RWPE2 (cell line): ENCODE measurements at regions not wholly inside any gene's neighbourhood (a gene's known extent, or its start where the extent isn't known, plus 50 kb on each side); places are given as distances from the start of the nearest gene placed in this dataset.

Source experiments
- ATAC-seq: fragments of 200-7000 bp; cut with Tn5 transposase; 3 replicates; pipeline ENCODE4 v1.9.1; 2021; ENCODE audit warnings: low read depth
- DNase-seq: peaks from one replicate; pipeline ENCODE4 v3.0.0-alpha.2; 2020; ENCODE audit warnings: low spot score
- H3K27ac ChIP-seq: fragments of 450-650 bp; 2 replicates; pipeline ENCODE4 v1.5.1; 2017; ENCODE audit warnings: mild to moderate bottlenecking; ENCODE audit not compliant: poor library complexity, severe bottlenecking
- H3K27me3 ChIP-seq: fragments of 250-450 bp; sonication (Bioruptor Pico); 2 replicates; pipeline ENCODE4 v1.5.1; 2021; ENCODE audit warnings: mild to moderate bottlenecking, moderate library complexity; ENCODE audit not compliant: insufficient read depth, poor library complexity, severe bottlenecking
- H3K36me3 ChIP-seq: fragments of 250-450 bp; sonication (Bioruptor Pico); 2 replicates; pipeline ENCODE4 v1.5.1; 2020; ENCODE audit warnings: low read depth, mild to moderate bottlenecking, moderate library complexity
- H3K4me1 ChIP-seq: fragments of 250-450 bp; sonication (Bioruptor Pico); 2 replicates; pipeline ENCODE4 v1.5.1; 2021; ENCODE audit warnings: mild to moderate bottlenecking, moderate library complexity; ENCODE audit not compliant: insufficient read depth, poor library complexity, severe bottlenecking
- H3K4me3 ChIP-seq: fragments of 250-450 bp; sonication (Bioruptor Pico); 2 replicates; pipeline ENCODE4 v1.5.1; 2021; ENCODE audit warnings: mild to moderate bottlenecking, moderate library complexity; ENCODE audit not compliant: severe bottlenecking
- H3K9me3 ChIP-seq: fragments of 250-450 bp; sonication (Bioruptor Pico); 2 replicates; pipeline ENCODE4 v1.5.1; 2021; ENCODE audit warnings: mild to moderate bottlenecking, moderate library complexity; ENCODE audit not compliant: severe bottlenecking
- CTCF ChIP-seq: fragments of 450-650 bp; IDR thresholded peaks from one replicate; pipeline ENCODE4 v1.5.1; 2017; ENCODE audit warnings: mild to moderate bottlenecking, moderate library complexity; ENCODE audit not compliant: poor library complexity, severe bottlenecking

GRCh38 chr9:135037521-135038250, 49.8 kb upstream of the OLFM1 start:
- H3K9me3 ChIP-seq: no peaks in the 10 kb centered on the region
- H3K4me1 ChIP-seq: no peaks in the 10 kb centered on the region
- H3K27me3 ChIP-seq: peaks cover 42% of the 10 kb centered on the region
- no peak for TF ChIP-seq CTCF
- ATAC-seq (no peak), DNase-seq (no peak)
- no peak overlapping the region for H3K4me3 ChIP-seq
- no peaks in the 10 kb centered on the region for H3K36me3 ChIP-seq
- no peak overlapping the region for H3K27ac ChIP-seq
